ENCODE measurements at regions not wholly inside any gene's neighbourhood (a gene's known extent, or its start where the extent isn't known, plus 50 kb on each side); places are given as distances from the start of the nearest gene placed in this dataset.
"Not testable (repeated sequence)": the region's sequence is repeated elsewhere in the genome, so short reads cannot be mapped to it uniquely, and the experiment has no call there.

- intact Hi-C loops (cut with micrococcal nuclease); DNase-seq; ATAC-seq: not testable (repeated sequence)
Observed at GRCh38 chr7:63748571-63749302, 249.9 kb upstream of the ZNF722 start.

- DNase-seq; ATAC-seq; intact Hi-C loops (cut with micrococcal nuclease): not testable (repeated sequence)
Observed at GRCh38 chr7:63752446-63752845, 246.2 kb upstream of the ZNF722 start.

- intact Hi-C loops (cut with micrococcal nuclease); ATAC-seq; DNase-seq: not testable (repeated sequence)
Observed at GRCh38 chr7:63753160-63753559, 245.5 kb upstream of the ZNF722 start.

GRCh38 chr7:63760202-63760601 is 238.4 kb upstream of the ZNF722 start:
- intact Hi-C loops (cut with micrococcal nuclease); ATAC-seq; DNase-seq: not testable (repeated sequence)

- DNase-seq; ATAC-seq; intact Hi-C loops (cut with micrococcal nuclease): not testable (repeated sequence)
Observed at GRCh38 chr7:63765541-63765940, 233.1 kb upstream of the ZNF722 start.

GRCh38 chr7:63766197-63766596 is 232.5 kb upstream of the ZNF722 start:
- ATAC-seq; DNase-seq; intact Hi-C loops (cut with micrococcal nuclease): not testable (repeated sequence)

GRCh38 chr7:63770162-63770561 is 228.5 kb upstream of the ZNF722 start:
- intact Hi-C loops (cut with micrococcal nuclease); ATAC-seq; DNase-seq: not testable (repeated sequence)

- intact Hi-C loops (cut with micrococcal nuclease); ATAC-seq; DNase-seq: not testable (repeated sequence)
Observed at GRCh38 chr7:63771389-63772085, 227.1 kb upstream of the ZNF722 start.

GRCh38 chr7:63789378-63790176 is 209.1 kb upstream of the ZNF722 start:
- DNase-seq, result peak; percentile 31
- intact Hi-C loops (cut with micrococcal nuclease), result no loop called here
- peak; percentile 71 for ATAC-seq

GRCh38 chr7:63790177-63790763 is 208.4 kb upstream of the ZNF722 start:
- intact Hi-C loops (cut with micrococcal nuclease); DNase-seq; ATAC-seq: not testable (repeated sequence)
